ENCODE measurements at regions not wholly inside any gene's neighbourhood (a gene's known extent, or its start where the extent isn't known, plus 50 kb on each side); places are given as distances from the start of the nearest gene placed in this dataset.

DNA sequence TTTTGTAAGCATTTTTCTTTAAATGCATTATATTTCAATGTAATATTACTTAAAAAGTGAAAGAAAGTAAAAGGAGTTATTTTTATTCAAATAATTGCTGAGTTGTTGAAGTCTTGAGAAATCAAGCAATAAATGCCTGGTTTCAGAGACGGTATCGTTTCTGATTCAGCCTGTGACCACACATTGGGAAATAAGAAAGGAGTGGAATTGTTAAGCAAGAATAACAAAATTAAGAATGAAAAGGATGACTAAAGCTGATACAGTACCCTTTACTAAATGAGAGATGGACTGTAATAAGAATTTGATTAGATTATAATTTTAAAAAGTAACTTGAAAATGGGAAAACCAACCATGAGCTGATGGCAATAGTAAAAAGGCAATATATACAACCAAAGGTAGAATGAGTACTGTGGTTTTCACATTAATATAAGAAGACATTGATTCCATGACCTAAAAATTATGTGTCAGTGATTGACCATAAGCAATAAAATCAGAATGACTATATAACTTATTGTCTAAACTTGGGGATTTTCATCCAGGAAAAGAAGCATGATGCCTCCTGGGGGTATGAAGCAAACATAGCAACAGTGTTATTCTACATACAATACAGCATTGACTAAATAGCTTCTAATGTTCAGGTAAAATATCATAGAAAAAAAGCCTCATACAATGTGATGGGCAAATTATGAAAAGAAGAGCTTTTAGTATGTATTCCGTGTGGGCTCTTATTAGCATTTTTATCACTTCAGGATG, 101.9 kb upstream of the PRDM9 start:
- CTCF ChIA-PET, result interaction anchor here (1.4 kb wide), 1 partner anchor 10 kb away, joined by 5 read pairs; no protein-coding TSS in a partner anchor
- TF ChIP-seq CTCF (IDR thresholded peaks at IDR 0.05; ENCODE audit: control extremely low read depth, extremely low read depth, low read depth, missing control alignments), result no peak
- DNase-seq (ENCODE audit: extremely low spot score), result no peak
- POLR2A ChIA-PET, result no interaction called here

- DNase-seq (ENCODE audit: extremely low spot score), result no peak
- ChIA-PET CTCF (no interaction called here), POLR2A (no interaction called here)
- no peak for TF ChIP-seq CTCF (IDR thresholded peaks at IDR 0.05; ENCODE audit: control extremely low read depth, extremely low read depth, low read depth, missing control alignments)
Measured at GRCh38 chr5:23402585-23402984, 104.8 kb upstream of the PRDM9 start.

- CTCF ChIA-PET, result interaction anchor here (1.2 kb wide), 1 partner anchor 14 kb away, joined by 3 read pairs; no protein-coding TSS in a partner anchor
- TF ChIP-seq CTCF (IDR thresholded peaks at IDR 0.05; ENCODE audit: control extremely low read depth, extremely low read depth, low read depth, missing control alignments), result no peak
- no peak for DNase-seq (ENCODE audit: extremely low spot score)
- POLR2A ChIA-PET, result no interaction called here
Measured at GRCh38 chr5:23400951-23401350, 106.5 kb upstream of the PRDM9 start.

DNA sequence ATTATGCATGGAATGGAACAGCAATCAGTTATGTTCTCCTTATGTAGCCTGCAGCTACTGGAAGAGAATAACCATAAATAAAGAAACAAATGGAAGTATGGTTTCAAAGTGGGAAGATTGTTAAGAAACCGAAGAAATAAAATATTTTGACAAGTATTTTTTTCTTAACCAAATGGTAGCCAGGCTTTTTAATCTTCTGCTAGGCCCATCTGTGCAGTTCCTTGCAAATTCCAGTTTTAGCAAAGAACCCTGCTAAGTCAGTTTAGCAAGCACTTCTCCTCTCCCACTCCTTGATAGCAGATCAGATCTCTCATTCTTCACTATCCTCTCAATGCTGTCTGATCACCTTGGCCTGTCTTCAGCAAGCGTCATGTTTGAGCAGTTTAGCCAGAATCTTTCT, 111.1 kb upstream of the PRDM9 start:
- POLR2A ChIA-PET, result no interaction called here
- no peak for DNase-seq (ENCODE audit: extremely low spot score)
- CTCF ChIA-PET, result no interaction called here
- no peak for TF ChIP-seq CTCF (IDR thresholded peaks at IDR 0.05; ENCODE audit: control extremely low read depth, extremely low read depth, low read depth, missing control alignments)

DNA sequence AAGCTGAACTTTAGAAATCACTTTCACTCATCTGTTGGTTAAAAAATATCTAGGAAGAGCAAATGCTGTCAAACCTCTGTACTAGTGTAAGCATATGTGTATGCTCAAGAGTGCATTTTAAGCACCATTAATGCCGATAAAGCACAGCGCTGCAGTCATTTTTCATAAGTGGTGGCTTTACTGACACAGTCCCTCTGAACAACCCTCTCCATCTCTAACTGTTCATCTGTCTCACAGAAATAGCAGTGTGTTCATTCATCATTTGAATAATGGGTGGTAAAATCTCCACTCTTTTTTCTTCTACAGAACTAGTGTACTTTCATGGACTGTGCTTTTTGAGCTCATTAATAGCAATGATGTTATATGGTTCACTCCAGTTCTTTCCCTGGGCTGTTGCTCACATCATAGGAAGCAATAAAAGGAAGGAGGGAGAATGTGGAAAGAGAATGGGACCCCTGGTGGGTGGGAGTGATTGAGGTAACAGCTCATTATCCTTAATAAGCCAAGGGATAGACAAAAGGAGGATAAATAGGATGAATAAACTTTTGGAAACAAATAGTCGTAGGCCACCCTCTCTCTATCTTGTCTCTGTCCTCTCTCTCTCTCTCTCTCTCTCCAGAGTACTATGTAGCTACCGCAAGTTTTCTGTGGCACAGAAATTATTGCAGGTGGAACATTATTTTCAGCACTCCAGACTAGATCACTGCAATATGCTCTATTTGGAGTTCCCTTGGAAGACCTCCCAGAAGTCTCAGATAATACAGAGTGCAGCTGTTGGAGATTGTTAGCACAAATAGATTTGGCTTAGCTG, 117.9 kb upstream of the PRDM9 start:
- POLR2A ChIA-PET, result no interaction called here
- CTCF ChIA-PET, result interaction anchor here (1.8 kb wide), 1 partner anchor 10 kb away, joined by 4 read pairs; no protein-coding TSS in a partner anchor
- no peak for TF ChIP-seq CTCF (IDR thresholded peaks at IDR 0.05; ENCODE audit: control extremely low read depth, extremely low read depth, low read depth, missing control alignments)
- no peak for DNase-seq (ENCODE audit: extremely low spot score)

DNA sequence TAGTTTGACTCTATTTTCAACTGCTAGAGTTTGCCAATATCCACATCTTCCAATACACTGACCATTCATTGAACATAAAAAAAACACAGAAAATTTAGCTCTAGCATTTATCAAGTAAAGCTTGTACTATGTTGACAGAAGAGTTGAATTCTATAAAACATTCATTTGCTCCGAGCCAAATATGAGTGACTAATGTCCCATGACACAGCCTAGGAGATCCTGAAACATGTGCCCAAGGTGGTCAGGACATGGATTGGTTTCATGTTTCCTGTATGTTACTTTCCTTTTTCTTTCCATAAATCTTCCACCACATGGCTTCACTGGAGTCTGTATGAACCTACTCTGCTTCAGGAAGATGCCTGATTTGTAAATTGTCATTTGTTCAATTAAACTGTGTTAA, 122.4 kb upstream of the PRDM9 start:
- POLR2A ChIA-PET, result no interaction called here

More for the DNA sequence above, 122.4 kb upstream of the PRDM9 start:
- no peak for DNase-seq (ENCODE audit: extremely low spot score)
- CTCF ChIA-PET, result interaction anchor here (1.1 to 1.4 kb wide), 2 partner anchors 15 to 18 kb away, joined by 3 read pairs; no protein-coding TSS in a partner anchor
- no peak for TF ChIP-seq CTCF (IDR thresholded peaks at IDR 0.05; ENCODE audit: control extremely low read depth, extremely low read depth, low read depth, missing control alignments)

Data from GM10248 (cell line).